ENCODE measurements at regions not wholly inside any gene's neighbourhood (a gene's known extent, or its start where the extent isn't known, plus 50 kb on each side); places are given as distances from the start of the nearest gene placed in this dataset.

GRCh38 chr5:88470745-88471144 lies 202.1 kb upstream of the TMEM161B start:
- TF ChIP-seq PATZ1 (CRISPR knock-in tag; IDR thresholded peaks at IDR 0.05; ENCODE audit: borderline replicate concordance) (no peak), ISL1 (CRISPR knock-in tag; IDR thresholded peaks at IDR 0.05) (no peak)
